Thymus (tissue), 11 donors: ENCODE measurements at regions not wholly inside any gene's neighbourhood (a gene's known extent, or its start where the extent isn't known, plus 50 kb on each side); places are given as distances from the start of the nearest gene placed in this dataset.
"Not testable (repeated sequence)": the region's sequence is repeated elsewhere in the genome, so short reads cannot be mapped to it uniquely, and the experiment has no call there.

ENCODE experiments used
- DNase-seq, 9 donors: peaks; one replicate each; pipeline ENCODE4 v3.0.0-alpha.2; 2013; ENCODE audit warnings: low spot score in 9 of 9, low read depth in 6 of 9, missing footprints in 1 of 9
- H3K27ac ChIP-seq, 2 donors: one replicate each; pipeline ENCODE4 v1.5.1; 2013; ENCODE audit warnings: control low read depth in 1 of 2, low read depth in 1 of 2, low read length in 1 of 2, mild to moderate bottlenecking in 1 of 2, moderate library complexity in 1 of 2
- H3K27me3 ChIP-seq, 2 donors: one replicate each; pipeline ENCODE4 v1.5.1; 2013; ENCODE audit warnings: low read length in 1 of 2; ENCODE audit not compliant: control insufficient read depth in 2 of 2, insufficient read depth in 1 of 2
- H3K36me3 ChIP-seq, 2 donors: one replicate each; pipeline ENCODE4 v1.5.1; 2013; ENCODE audit warnings: low read length in 1 of 2, mild to moderate bottlenecking in 1 of 2, moderate library complexity in 1 of 2; ENCODE audit not compliant: control insufficient read depth in 2 of 2, insufficient read depth in 2 of 2
- H3K4me1 ChIP-seq, 2 donors: one replicate each; pipeline ENCODE4 v1.5.1; 2013; ENCODE audit warnings: low read length in 2 of 2; ENCODE audit not compliant: control insufficient read depth in 2 of 2, insufficient read depth in 2 of 2
- H3K4me3 ChIP-seq, 2 donors: one replicate each; pipeline ENCODE4 v1.5.1; 2013; ENCODE audit warnings: low read length in 2 of 2, control low read depth in 1 of 2, mild to moderate bottlenecking in 1 of 2
- H3K9me3 ChIP-seq, 2 donors: one replicate each; pipeline ENCODE4 v1.5.1; 2013; ENCODE audit warnings: low read length in 1 of 2, mild to moderate bottlenecking in 1 of 2; ENCODE audit not compliant: control insufficient read depth in 2 of 2, insufficient read depth in 1 of 2
- WGBS: extraction: QIAGEN DNeasy Blood & Tissue Kit; methylation state at CpG from one replicate; pipeline ENCODE4 v1.1.7; 2013; 5-methylcytosine and 5-hydroxymethylcytosine counted together
- donor health status: healthy.

DNA sequence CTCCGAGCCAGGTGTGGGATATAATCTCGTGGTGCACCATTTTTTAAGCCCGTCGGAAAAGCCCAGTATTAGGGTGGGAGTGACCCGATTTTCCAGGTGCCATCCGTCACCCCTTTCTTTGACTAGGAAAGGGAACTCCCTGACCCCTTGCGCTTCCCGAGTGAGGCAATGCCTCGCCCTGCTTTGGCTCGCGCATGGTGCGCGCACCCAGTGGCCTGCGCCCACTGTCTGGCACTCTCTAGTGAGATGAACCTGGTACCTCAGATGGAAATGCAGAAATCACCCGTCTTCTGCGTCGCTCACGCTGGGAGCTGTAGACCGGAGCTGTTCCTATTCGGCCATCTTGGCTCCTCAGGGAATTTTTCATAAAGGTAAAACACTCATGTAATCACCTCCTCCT, 63.9 kb downstream of the RWDD3 start:
- H3K4me3 ChIP-seq, H3K36me3 ChIP-seq, H3K27ac ChIP-seq, H3K4me1 ChIP-seq, H3K9me3 ChIP-seq, DNase-seq, H3K27me3 ChIP-seq: not testable (repeated sequence)
- WGBS, result 96% methylated on average over 20 of the region's 20 CpGs

DNA sequence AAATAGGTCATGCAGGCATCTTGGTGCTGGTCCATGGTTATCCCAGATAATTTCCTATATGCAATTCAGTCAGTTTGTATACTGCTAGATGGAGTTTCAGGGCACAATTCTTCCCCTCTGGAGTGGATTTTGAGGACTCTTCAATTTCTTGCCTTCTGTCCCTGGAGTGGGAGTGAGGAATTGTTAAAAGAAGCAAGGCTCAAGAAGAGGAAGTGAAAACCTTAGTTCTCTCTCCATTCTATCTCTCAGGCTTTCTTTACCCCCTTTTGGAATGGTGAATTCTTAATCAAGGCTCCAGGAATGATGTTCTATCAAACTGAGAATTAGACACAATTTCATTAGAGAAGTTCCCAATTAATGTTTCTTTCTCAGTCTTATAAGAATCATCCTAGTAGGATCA, 67.1 kb downstream of the RWDD3 start:
- no peak for DNase-seq
- H3K4me1 ChIP-seq, result no peaks in the 10 kb centered on the region
- H3K9me3 ChIP-seq, result no peaks in the 10 kb centered on the region
- H3K27me3 ChIP-seq, result no peaks in the 10 kb centered on the region
- no peaks in the 10 kb centered on the region for H3K36me3 ChIP-seq
- no peak overlapping the region for H3K4me3 ChIP-seq
- no peak overlapping the region for H3K27ac ChIP-seq

DNA sequence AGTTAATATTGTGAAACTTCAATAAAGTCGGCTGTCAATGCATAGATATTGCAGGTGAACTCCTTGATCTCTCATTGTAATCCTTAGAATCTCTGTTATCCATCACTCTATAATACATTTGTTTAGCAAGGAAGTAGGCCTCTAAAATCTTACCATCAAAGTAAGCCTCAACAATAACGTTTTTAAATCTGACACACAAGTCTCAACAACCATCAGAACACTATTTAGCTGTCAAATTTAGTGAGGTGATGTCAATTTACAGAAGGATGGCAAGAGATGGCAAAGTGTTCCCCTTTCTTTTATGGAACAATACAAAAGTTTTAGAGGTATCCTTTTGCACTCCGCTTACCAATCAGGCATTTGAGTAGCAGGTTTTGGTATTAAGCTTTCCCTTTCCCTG, 67.6 kb downstream of the RWDD3 start:
- DNase-seq, result no peak
- Histone ChIP-seq H3K4me3 (no peak overlapping the region), H3K27me3 (no peaks in the 10 kb centered on the region), H3K4me1 (no peaks in the 10 kb centered on the region), H3K9me3 (no peaks in the 10 kb centered on the region), H3K27ac (no peak overlapping the region), H3K36me3 (no peaks in the 10 kb centered on the region)
- WGBS, result 83% methylated on average over 3 of the region's 3 CpGs

DNA sequence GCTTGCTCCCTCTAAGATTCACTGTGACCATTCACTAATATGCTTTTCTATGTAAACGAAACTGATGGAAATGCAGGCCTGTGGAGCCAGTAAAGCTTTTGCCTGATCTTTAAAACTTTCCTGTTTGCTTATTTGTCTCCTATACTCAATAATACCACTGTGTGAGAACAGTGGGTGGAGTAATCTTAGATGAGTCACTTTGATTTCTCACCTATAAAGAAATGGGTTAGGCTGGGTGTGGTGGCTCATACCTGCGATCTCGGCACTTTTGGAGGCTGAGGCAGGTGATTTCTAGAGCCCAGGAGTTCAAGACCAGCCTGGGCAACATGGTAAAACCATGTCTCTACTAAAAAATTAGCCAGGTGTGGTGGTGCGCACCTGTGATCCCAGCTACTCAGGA, 70.8 kb downstream of the RWDD3 start:
- Histone ChIP-seq H3K27ac (no peak overlapping the region), H3K27me3 (no peaks in the 10 kb centered on the region), H3K36me3 (no peaks in the 10 kb centered on the region), H3K9me3 (no peaks in the 10 kb centered on the region), H3K4me1 (no peaks in the 10 kb centered on the region), H3K4me3 (no peak overlapping the region)
- WGBS, result 94% methylated on average over 4 of the region's 4 CpGs
- DNase-seq, result no peak

DNA sequence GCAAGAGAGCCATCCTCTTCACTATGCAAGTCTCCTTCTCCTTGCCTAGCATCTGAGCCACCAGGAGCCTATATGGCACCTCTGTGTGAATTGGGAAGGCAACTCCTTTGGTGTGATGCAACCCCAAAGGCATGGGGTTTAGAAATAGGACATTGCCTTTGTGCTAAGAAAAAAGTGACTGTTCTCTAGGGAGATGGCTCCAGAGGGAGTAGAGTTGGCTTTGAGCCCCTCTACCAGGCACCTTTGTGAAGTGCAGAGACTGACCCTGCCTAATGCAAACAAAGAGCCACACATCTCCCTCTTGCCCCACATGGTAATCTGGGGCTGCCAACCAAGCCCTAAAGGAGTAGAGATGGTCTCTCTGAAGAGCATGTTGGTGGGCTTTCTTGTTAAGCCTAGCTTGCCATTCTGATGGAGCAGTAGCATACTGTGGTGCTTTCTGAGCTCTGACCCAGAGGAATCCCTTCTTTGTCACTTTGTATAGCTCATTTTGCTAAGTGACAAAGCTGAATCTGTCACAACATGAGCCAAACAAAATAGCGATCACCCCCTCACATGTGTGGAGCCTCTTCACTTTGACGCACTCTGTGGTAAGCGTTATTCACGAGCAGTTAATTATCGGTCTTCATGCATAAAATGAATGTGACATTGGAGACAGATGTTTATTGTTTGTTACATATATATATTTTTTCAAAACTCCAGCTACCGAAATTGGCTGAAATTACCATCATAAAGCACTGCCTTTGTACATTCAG, 74.4 kb downstream of the RWDD3 start:
- Histone ChIP-seq H3K4me3 (no peak overlapping the region), H3K27me3 (no peaks in the 10 kb centered on the region), H3K27ac (no peak overlapping the region), H3K36me3 (no peaks in the 10 kb centered on the region), H3K9me3 (no peaks in the 10 kb centered on the region), H3K4me1 (no peaks in the 10 kb centered on the region)
- DNase-seq, result no peak
- 74% methylated on average over 6 of the region's 6 CpGs for WGBS

DNA sequence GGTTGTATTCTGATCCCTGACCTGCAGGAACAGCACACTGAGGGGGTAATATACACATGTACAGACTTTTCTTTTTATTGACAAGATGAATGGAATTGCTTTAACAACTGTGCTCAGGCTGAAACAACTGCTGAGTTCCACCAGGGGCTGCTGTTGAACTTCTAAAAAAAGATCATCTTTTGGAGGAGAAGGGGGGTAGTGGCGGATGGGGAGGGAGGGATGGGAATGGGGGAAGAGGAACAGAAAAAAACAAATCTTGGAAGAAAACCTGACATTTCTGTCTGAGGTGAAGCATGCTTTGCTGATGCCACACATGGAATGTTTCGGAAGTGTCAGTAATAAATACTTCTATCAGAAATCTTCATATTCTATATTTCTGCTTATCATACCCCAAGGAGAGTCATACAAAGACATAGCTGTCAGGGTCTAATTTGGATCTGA, 75.0 kb downstream of the RWDD3 start:
- Histone ChIP-seq H3K4me3 (no peak overlapping the region), H3K27ac (no peak overlapping the region), H3K4me1 (no peaks in the 10 kb centered on the region), H3K9me3 (no peaks in the 10 kb centered on the region), H3K27me3 (no peaks in the 10 kb centered on the region), H3K36me3 (no peaks in the 10 kb centered on the region)
- no peak for DNase-seq
- WGBS, result 65% methylated on average over 2 of the region's 2 CpGs

DNA sequence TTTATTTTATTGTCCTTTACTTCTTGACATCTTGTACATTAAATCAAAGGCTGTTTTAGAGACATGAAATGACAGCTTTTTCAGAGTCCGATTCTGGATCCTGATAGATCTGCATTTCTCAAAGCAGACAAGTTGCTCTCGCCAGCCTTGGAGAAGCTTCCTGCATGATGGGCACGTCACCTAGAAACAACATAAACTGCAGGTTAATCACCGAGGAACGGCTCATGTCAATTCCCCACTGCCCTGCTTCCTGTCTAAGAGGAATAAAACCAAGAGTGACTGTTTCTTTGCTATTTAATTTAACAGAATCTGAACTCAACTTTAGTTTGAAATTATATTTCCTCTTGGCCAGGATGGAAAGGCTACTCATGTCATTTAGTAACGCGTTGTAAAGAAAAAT, 77.0 kb downstream of the RWDD3 start:
- no peaks in the 10 kb centered on the region for H3K27me3 ChIP-seq
- H3K9me3 ChIP-seq, result no peaks in the 10 kb centered on the region
- DNase-seq, result no peak
- no peak overlapping the region for H3K27ac ChIP-seq
- WGBS, result 53% methylated on average over 7 of the region's 7 CpGs
- no peaks in the 10 kb centered on the region for H3K4me1 ChIP-seq
- no peaks in the 10 kb centered on the region for H3K36me3 ChIP-seq
- no peak overlapping the region for H3K4me3 ChIP-seq

DNA sequence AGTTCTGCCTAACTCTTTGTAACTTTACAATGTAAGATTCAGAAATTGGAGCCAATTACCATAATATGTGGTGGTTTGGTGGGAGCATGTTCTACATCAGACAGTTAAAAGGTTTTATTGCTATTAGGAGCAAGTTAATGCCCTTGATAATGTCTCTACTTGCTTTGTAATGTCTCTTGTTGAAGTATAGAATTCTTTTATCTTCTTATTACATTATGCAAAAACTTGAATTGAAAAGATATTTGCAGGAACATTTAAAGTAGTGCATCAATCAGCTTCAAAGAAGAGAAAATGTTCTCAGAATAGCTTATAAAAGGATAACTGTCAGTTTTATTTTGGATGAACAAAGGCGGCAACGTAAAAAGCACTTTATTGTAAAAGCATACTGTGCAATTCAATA, 77.8 kb downstream of the RWDD3 start:
- Histone ChIP-seq H3K4me1 (no peaks in the 10 kb centered on the region), H3K27me3 (no peaks in the 10 kb centered on the region), H3K27ac (no peak overlapping the region), H3K4me3 (no peak overlapping the region), H3K36me3 (no peaks in the 10 kb centered on the region), H3K9me3 (no peaks in the 10 kb centered on the region)
- no peak for DNase-seq
- WGBS, result 98% methylated on average over 2 of the region's 2 CpGs

DNA sequence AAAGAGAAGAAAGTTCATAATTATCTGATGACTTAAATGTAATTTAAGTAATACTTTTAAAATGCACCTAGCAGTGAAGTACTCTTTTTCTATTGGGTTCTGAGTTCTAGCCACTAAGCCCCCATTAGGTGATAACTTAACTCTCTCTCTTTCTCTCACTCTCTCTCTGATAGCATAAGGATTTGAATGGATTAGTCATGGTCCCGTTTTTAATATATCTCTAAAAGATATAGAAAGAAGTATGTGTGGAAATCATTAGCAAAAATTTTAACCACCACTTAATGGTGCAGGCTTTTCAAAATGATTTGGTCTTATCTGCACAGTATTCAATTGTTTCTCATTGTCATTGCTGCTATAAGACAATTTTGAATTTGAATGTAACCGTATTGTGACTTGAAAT, 78.2 kb downstream of the RWDD3 start:
- no peaks in the 10 kb centered on the region for H3K9me3 ChIP-seq
- no peak overlapping the region for H3K27ac ChIP-seq
- no peaks in the 10 kb centered on the region for H3K36me3 ChIP-seq
- DNase-seq, result no peak
- H3K27me3 ChIP-seq, result no peaks in the 10 kb centered on the region
- WGBS, result 90% methylated on average over 2 of the region's 2 CpGs
- H3K4me3 ChIP-seq, result no peak overlapping the region
- no peaks in the 10 kb centered on the region for H3K4me1 ChIP-seq

DNA sequence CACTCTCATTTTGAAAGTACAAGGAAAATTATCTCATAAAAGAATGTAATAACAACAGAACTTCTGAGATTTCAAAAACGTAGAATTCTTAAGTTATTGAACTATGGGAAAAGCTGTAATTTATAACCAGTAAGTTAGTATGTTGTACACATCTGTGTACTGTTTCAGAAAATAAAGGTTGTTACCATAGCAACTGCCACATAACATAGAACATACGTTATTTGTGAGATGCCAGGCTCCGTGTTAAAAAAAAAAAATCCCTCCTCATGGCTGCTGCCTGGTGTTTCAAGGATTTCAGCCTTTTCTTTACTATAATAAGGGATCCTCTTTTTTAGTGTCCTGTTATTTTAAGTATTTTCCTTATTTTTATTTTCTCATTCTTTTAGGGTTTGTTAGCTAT, 79.5 kb downstream of the RWDD3 start:
- Histone ChIP-seq H3K9me3 (no peaks in the 10 kb centered on the region), H3K27ac (no peak overlapping the region), H3K4me1 (no peaks in the 10 kb centered on the region), H3K36me3 (no peaks in the 10 kb centered on the region), H3K27me3 (no peaks in the 10 kb centered on the region), H3K4me3 (no peak overlapping the region)
- DNase-seq, result no peak
- WGBS, result 91% methylated on average over 3 of the region's 3 CpGs
